A549 (cell line): ENCODE measurements at regions not wholly inside any gene's neighbourhood (a gene's known extent, or its start where the extent isn't known, plus 50 kb on each side); places are given as distances from the start of the nearest gene placed in this dataset.

Source experiments
- ATAC-seq, 2 experiments: fragments of 200-7000 bp in 1 of 2; fragments of >200 bp in 1 of 2; cut with Nextera tagmentation in 1 of 2; cut with Tn5 transposase in 1 of 2; 3 replicates each; pipeline versions ENCODE4 v1.8.0 to v1.9.1; 2018 to 2020; ENCODE audit warnings: mild to moderate bottlenecking in 1 of 2, moderate library complexity in 1 of 2
- CTCF ChIA-PET: fragments of 300-600 bp; sonication (Branson Sonifier 250); formaldehyde crosslinking; extraction: SDS; loops from one replicate; lab custom pipeline; 2021; ENCODE audit warnings: antibody characterized with exemption, inconsistent platforms; lab: Yijun Ruan, JAX
- POLR2A ChIA-PET: fragments of 350-600 bp; formaldehyde crosslinking; extraction: SDS; loops from one replicate; lab custom pipeline; 2021; ENCODE audit warnings: antibody characterized with exemption, inconsistent platforms; lab: Yijun Ruan, JAX
- DNase-seq, 2 experiments: peaks; one replicate each; pipeline versions ENCODE4 v3.0.0 to v3.0.0-alpha.2; 2011 to 2016; ENCODE audit warnings: low read depth in 1 of 2, low spot score in 1 of 2
- FAIRE-seq: peaks from 2 replicates; lab custom pipeline; 2011; peaks lifted over from hg19 to GRCh38; lab: Jason Lieb, UNC
- H3K27ac ChIP-seq, 2 experiments: fragments of >200 bp; sonication (Bioruptor Twin); formaldehyde crosslinking; 3 replicates each; pipeline ENCODE4 v1.5.1; 2016 to 2017
- H3K4me1 ChIP-seq: fragments of >200 bp; sonication (Bioruptor Twin); formaldehyde crosslinking; 3 replicates; pipeline ENCODE4 v1.6.1; 2016
- H3K4me2 ChIP-seq: fragments of >200 bp; sonication (Bioruptor Twin); formaldehyde crosslinking; 3 replicates; pipeline ENCODE4 v1.6.1; 2016
- H3K4me3 ChIP-seq: fragments of >200 bp; sonication (Bioruptor Twin); formaldehyde crosslinking; 3 replicates; pipeline ENCODE4 v1.5.1; 2016
- H3K9me3 ChIP-seq: fragments of >200 bp; sonication (Bioruptor Twin); formaldehyde crosslinking; 3 replicates; pipeline ENCODE4 v1.6.1; 2016
- CEBPB ChIP-seq, 2 experiments: fragments of >200 bp in 1 of 2; sonication (Bioruptor Twin) in 1 of 2; formaldehyde crosslinking in 1 of 2; IDR thresholded peaks; 2 replicates each; pipeline ENCODE4 v1.6.1; 2012 to 2016
- CHD2 ChIP-seq: fragments of 150-350 bp; IDR thresholded peaks from 2 replicates; pipeline ENCODE4 v1.6.1; 2014; ENCODE audit warnings: low read length; ENCODE audit not compliant: partially characterized antibody
- HEYL ChIP-seq: fragments of 250-450 bp; sonication (Bioruptor Pico); IDR thresholded peaks from 2 replicates; pipeline ENCODE4 v1.8.0; 2021; ENCODE audit warnings: mild to moderate bottlenecking, moderate library complexity
- JUN ChIP-seq, 2 experiments: fragments of >200 bp; sonication (Bioruptor Twin); formaldehyde crosslinking; IDR thresholded peaks; 2 replicates in 1 of 2; 3 replicates in 1 of 2; pipeline ENCODE4 v1.6.1; 2016 to 2017
- KDM1A ChIP-seq: fragments of 200-600 bp; sonication (generic); IDR thresholded peaks from 2 replicates; pipeline ENCODE4 v1.6.1; 2016; ENCODE audit warnings: low read depth, mild to moderate bottlenecking
- KDM5A ChIP-seq: fragments of 200-600 bp; sonication (generic); IDR thresholded peaks from 2 replicates; pipeline ENCODE4 v1.6.1; 2016; ENCODE audit warnings: antibody characterized with exemption, mild to moderate bottlenecking
- MYC ChIP-seq: IDR thresholded peaks from 2 replicates; pipeline ENCODE4 v1.6.1; 2012; ENCODE audit warnings: mild to moderate bottlenecking, inconsistent platforms, low read length, improper control_type of control experiment, borderline replicate concordance
- NR3C1 ChIP-seq: fragments of >200 bp; sonication (Bioruptor Twin); formaldehyde crosslinking; IDR thresholded peaks from 3 replicates; pipeline ENCODE4 v1.6.1; 2017
- POLR2A ChIP-seq: IDR thresholded peaks from 2 replicates; pipeline ENCODE4 v1.6.1; 2012; ENCODE audit warnings: mild to moderate bottlenecking, low read length
- POLR2AphosphoS2 ChIP-seq: conservative IDR thresholded peaks from 2 replicates; pipeline ENCODE4 v1.6.1; 2012; ENCODE audit warnings: low read length, improper control_type of control experiment, inconsistent platforms
- RFX5 ChIP-seq: fragments of 450-650 bp; IDR thresholded peaks from 2 replicates; pipeline ENCODE4 v1.7.1; 2014; ENCODE audit warnings: antibody characterized with exemption, mild to moderate bottlenecking, moderate library complexity
- RNF2 ChIP-seq: fragments of 200-600 bp; sonication (generic); IDR thresholded peaks from 2 replicates; pipeline ENCODE4 v1.6.1; 2016; ENCODE audit warnings: low read depth, mild to moderate bottlenecking, antibody characterized with exemption, moderate library complexity, borderline replicate concordance
- ZFP36 ChIP-seq: fragments of 450-650 bp; IDR thresholded peaks from 2 replicates; pipeline ENCODE4 v1.6.1; 2014; ENCODE audit warnings: borderline replicate concordance; ENCODE audit not compliant: partially characterized antibody
- ZNF302 ChIP-seq: fragments of 250-450 bp; sonication (Bioruptor Pico); IDR thresholded peaks from 2 replicates; pipeline ENCODE4 v1.9.0; 2021; ENCODE audit warnings: inconsistent platforms, mild to moderate bottlenecking, moderate library complexity
- ZSCAN20 ChIP-seq: fragments of 250-450 bp; sonication (Bioruptor Pico); IDR thresholded peaks from 2 replicates; pipeline ENCODE4 v1.8.0; 2022; ENCODE audit warnings: mild to moderate bottlenecking, moderate library complexity
- WGBS: methylation state at CpG from one replicate; pipeline ENCODE4 v1.1.6; 2017; ENCODE audit errors: missing lambda C conversion rate; 5-methylcytosine and 5-hydroxymethylcytosine counted together
- TF ChIP-seq, protein P1 (sequence below): fragments of 250-450 bp; sonication (Bioruptor Pico); IDR thresholded peaks from 2 replicates; pipeline ENCODE4 v1.5.0; 2021; ENCODE audit warnings: mild to moderate bottlenecking, moderate library complexity, borderline replicate concordance
- TF ChIP-seq, protein P2 (sequence below): fragments of >200 bp; sonication (Bioruptor Twin); formaldehyde crosslinking; IDR thresholded peaks from 3 replicates; pipeline ENCODE4 v1.5.1; 2016
- TF ChIP-seq, protein P3 (sequence below): fragments of >200 bp; sonication (Bioruptor Twin); formaldehyde crosslinking; IDR thresholded peaks from 3 replicates; pipeline ENCODE4 v1.6.1; 2016
- TF ChIP-seq, protein P4 (sequence below): fragments of >200 bp; sonication (Bioruptor Twin); formaldehyde crosslinking; IDR thresholded peaks from 2 replicates; pipeline ENCODE4 v1.6.1; 2016
- TF ChIP-seq, protein P5 (sequence below): IDR thresholded peaks from 2 replicates; pipeline ENCODE4 v1.6.1; 2012; ENCODE audit warnings: low read depth, borderline replicate concordance

DNA sequence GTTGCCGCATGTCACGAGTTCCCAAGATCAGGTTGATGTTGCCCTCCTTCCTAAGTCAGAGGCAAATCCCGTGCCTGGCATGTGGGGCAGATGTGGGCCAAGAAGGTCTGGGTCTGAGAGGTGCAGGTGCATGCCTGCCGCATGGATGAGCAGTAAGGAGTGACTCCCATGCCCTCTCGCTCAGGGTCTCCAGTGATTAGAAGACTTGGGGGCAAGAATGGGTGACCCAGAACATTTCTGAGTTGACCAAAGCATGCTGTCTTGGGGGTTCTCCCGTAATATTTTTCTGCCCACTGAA lies 120.6 kb upstream of the HDAC4 start (continued):
- TF ChIP-seq, protein P1, sequence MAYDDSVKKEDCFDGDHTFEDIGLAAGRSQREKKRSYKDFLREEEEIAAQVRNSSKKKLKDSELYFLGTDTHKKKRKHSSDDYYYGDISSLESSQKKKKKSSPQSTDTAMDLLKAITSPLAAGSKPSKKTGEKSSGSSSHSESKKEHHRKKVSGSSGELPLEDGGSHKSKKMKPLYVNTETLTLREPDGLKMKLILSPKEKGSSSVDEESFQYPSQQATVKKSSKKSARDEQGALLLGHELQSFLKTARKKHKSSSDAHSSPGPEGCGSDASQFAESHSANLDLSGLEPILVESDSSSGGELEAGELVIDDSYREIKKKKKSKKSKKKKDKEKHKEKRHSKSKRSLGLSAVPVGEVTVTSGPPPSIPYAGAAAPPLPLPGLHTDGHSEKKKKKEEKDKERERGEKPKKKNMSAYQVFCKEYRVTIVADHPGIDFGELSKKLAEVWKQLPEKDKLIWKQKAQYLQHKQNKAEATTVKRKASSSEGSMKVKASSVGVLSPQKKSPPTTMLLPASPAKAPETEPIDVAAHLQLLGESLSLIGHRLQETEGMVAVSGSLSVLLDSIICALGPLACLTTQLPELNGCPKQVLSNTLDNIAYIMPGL (CRISPR knock-in tag), result no peak

DNA sequence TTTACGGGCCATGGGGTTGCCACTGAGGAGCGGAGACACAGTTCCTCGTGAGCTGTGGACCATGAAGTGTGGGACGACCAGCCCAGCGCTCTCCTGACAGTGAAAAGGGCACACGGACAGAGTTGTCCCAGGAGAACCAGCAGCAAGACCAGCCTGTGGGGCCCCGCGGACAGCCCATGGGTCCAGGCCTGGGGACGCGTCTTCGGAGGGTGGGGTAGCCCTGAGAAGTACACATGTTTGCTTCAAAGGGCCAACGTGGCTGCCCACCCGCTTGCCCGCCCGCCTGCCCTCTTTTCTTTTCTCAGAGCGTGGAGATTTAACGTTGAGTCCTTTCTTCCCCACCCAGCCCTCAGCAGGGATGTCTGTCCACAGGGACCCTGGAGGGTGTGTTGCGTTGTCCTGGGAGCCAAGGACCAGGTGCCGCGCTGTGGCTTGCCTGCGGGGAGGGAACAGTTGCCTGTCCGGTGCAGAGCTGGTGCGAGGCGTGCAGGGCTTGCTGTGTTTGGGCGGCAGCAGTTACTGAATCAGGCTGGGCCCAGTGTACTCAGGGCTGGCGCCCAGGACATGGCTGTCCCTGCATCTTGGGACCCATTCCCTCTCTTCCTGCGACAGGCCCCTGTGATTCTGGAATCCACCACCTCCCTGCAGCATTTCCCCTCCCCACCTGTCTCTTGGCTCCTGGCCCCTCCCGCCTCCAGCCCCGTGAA lies 120.1 kb upstream of the HDAC4 start:
- ATAC-seq (peak in 1 of 2 experiments; percentile 16; a peak in 1 of 6 replicates), FAIRE-seq (no peak), DNase-seq (no peak)
- CTCF ChIA-PET, result no interaction called here
- POLR2A ChIA-PET, result no interaction called here
- H3K27ac ChIP-seq, result no peak overlapping the region
- WGBS, result 54% methylated on average over 21 of the region's 29 CpGs
- H3K4me1 ChIP-seq, result peaks cover 6% of the 10 kb centered on the region; the same call in 1 of the 3 replicates
- no peak overlapping the region for H3K4me3 ChIP-seq
- TF ChIP-seq, protein P1 (CRISPR knock-in tag), result no peak
- TF ChIP-seq POLR2AphosphoS2, result no peak
- no peak for TF ChIP-seq JUN (IDR thresholded peaks at IDR 0.05)
- TF ChIP-seq ZFP36, result no peak
- H3K4me2 ChIP-seq, result no peak overlapping the region
- H3K9me3 ChIP-seq, result no peaks in the 10 kb centered on the region

DNA sequence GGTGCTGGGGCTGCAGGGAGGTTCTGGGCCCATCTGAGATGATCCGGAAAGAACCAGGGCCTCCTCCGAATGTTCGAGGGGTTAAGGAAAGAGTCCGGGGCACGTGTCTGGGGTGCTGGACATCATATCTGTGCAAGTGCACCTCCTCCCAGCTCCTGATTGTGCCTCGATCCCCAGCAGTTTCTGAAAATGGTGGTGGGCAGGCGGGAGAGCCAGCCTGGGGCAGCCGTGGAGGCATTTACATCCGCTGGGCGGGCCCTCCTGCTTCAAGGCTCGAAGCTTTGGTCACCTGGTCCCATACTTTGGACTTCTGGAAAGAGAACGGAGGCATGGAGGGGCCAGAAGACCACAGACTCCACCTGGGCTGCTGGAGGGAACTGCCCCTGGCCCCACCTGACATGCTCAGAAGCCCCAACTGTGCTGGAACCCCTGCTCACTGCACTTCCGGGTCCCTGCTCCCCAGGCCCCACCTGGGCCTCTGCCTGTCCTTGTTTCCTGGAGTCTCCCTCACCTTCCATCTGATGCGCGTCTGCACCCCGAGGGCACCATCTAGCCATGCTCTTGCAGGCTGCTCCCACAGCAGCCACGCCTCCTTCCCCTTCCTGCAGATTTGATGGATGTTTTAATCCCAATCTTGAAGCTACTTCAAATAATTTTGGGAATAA lies 119.2 kb upstream of the HDAC4 start:
- ATAC-seq (no peak), FAIRE-seq (no peak), DNase-seq (no peak)
- POLR2A ChIA-PET, result no interaction called here
- H3K9me3 ChIP-seq, result no peaks in the 10 kb centered on the region
- CTCF ChIA-PET, result interaction anchor here (0.7 kb wide), 1 partner anchor 73 kb away, joined by 3 read pairs; no protein-coding TSS in a partner anchor
- TF ChIP-seq ZSCAN20 (no peak), HEYL (no peak), CHD2 (no peak), MYC (no peak), RNF2 (no peak), KDM5A (no peak), NR3C1 (no peak), POLR2AphosphoS2 (no peak), KDM1A (no peak), CEBPB (IDR thresholded peaks at IDR 0.05) (no peak), ZNF302 (CRISPR knock-in tag) (no peak), JUN (IDR thresholded peaks at IDR 0.05) (no peak), RFX5 (no peak), POLR2A (no peak)
- TF ChIP-seq, protein P1 (CRISPR knock-in tag), result no peak
- TF ChIP-seq, protein P2, sequence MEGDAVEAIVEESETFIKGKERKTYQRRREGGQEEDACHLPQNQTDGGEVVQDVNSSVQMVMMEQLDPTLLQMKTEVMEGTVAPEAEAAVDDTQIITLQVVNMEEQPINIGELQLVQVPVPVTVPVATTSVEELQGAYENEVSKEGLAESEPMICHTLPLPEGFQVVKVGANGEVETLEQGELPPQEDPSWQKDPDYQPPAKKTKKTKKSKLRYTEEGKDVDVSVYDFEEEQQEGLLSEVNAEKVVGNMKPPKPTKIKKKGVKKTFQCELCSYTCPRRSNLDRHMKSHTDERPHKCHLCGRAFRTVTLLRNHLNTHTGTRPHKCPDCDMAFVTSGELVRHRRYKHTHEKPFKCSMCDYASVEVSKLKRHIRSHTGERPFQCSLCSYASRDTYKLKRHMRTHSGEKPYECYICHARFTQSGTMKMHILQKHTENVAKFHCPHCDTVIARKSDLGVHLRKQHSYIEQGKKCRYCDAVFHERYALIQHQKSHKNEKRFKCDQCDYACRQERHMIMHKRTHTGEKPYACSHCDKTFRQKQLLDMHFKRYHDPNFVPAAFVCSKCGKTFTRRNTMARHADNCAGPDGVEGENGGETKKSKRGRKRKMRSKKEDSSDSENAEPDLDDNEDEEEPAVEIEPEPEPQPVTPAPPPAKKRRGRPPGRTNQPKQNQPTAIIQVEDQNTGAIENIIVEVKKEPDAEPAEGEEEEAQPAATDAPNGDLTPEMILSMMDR, result no peak
- TF ChIP-seq, protein P3, sequence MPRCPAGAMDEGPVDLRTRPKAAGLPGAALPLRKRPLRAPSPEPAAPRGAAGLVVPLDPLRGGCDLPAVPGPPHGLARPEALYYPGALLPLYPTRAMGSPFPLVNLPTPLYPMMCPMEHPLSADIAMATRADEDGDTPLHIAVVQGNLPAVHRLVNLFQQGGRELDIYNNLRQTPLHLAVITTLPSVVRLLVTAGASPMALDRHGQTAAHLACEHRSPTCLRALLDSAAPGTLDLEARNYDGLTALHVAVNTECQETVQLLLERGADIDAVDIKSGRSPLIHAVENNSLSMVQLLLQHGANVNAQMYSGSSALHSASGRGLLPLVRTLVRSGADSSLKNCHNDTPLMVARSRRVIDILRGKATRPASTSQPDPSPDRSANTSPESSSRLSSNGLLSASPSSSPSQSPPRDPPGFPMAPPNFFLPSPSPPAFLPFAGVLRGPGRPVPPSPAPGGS, result no peak
- TF ChIP-seq, protein P4, sequence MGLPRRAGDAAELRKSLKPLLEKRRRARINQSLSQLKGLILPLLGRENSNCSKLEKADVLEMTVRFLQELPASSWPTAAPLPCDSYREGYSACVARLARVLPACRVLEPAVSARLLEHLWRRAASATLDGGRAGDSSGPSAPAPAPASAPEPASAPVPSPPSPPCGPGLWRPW, result no peak
- TF ChIP-seq, protein P5, sequence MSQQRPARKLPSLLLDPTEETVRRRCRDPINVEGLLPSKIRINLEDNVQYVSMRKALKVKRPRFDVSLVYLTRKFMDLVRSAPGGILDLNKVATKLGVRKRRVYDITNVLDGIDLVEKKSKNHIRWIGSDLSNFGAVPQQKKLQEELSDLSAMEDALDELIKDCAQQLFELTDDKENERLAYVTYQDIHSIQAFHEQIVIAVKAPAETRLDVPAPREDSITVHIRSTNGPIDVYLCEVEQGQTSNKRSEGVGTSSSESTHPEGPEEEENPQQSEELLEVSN, result no peak
- no peak overlapping the region for H3K4me3 ChIP-seq
- WGBS, result 62% methylated on average over 12 of the region's 17 CpGs
- no peak overlapping the region for H3K27ac ChIP-seq
- H3K4me1 ChIP-seq, result peaks cover 6% of the 10 kb centered on the region; the same call in 1 of the 3 replicates
- H3K4me2 ChIP-seq, result no peak overlapping the region
